HepG2 (cell line): ENCODE measurements at regions not wholly inside any gene's neighbourhood (a gene's known extent, or its start where the extent isn't known, plus 50 kb on each side); places are given as distances from the start of the nearest gene placed in this dataset.

Experiments used
- ATAC-seq: fragments of 200-7000 bp; cut with Tn5 transposase; 3 replicates; pipeline ENCODE4 v1.9.1; 2020; ENCODE audit warnings: mild to moderate bottlenecking, moderate library complexity
- BruUV-seq: library from RNA; stranded (reverse); fragments of 400-500 nt; replicated peaks from 2 replicates; lab custom pipeline; 2021; lab: Mats Ljungman, UMichigan
- CTCF ChIA-PET: fragments of 300-600 bp; formaldehyde crosslinking; extraction: SDS; loops from one replicate; lab custom pipeline; 2021; ENCODE audit warnings: low total read pairs, inconsistent platforms, low intra/inter-chr PET ratio; lab: Yijun Ruan, JAX
- POLR2A ChIA-PET: fragments of 350-600 bp; sonication (Branson Sonifier 250); formaldehyde crosslinking; loops from one replicate; lab custom pipeline; 2020; ENCODE audit warnings: antibody characterized with exemption, inconsistent platforms; lab: Yijun Ruan, JAX
- DNase-seq: peaks from one replicate; pipeline ENCODE4 v3.0.0-alpha.2; 2015; ENCODE audit warnings: low spot score
- FAIRE-seq: peaks from 3 replicates; lab custom pipeline; 2011; peaks lifted over from hg19 to GRCh38; lab: Jason Lieb, UNC
- H2AFZ ChIP-seq: one replicate; pipeline ENCODE4 v1.6.1; 2011; ENCODE audit warnings: low read length, inconsistent platforms
- H3K27ac ChIP-seq: fragments of 300-600 bp; 3 replicates; pipeline ENCODE4 v1.8.0; 2011; ENCODE audit warnings: mixed run types, mild to moderate bottlenecking, mixed read lengths, low read length, inconsistent platforms; ENCODE audit not compliant: insufficient read depth; ENCODE audit errors: extremely low read length
- H3K27me3 ChIP-seq, 2 experiments: fragments of 200-600 bp in 1 of 2; 2 replicates in 1 of 2; 3 replicates in 1 of 2; pipeline versions ENCODE4 v1.6.0 to v1.8.0; 2011; ENCODE audit warnings: low read length in 2 of 2, mild to moderate bottlenecking in 2 of 2, moderate library complexity in 2 of 2, inconsistent platforms in 1 of 2; ENCODE audit not compliant: insufficient read depth in 2 of 2, control insufficient read depth in 1 of 2
- H3K36me3 ChIP-seq, 2 experiments: fragments of 200-600 bp in 1 of 2; replicated peaks in 1 of 2; 2 replicates in 1 of 2; 3 replicates in 1 of 2; pipeline versions ENCODE4 v1.5.1 to v1.8.0; 2011; ENCODE audit warnings: low read length in 2 of 2, inconsistent platforms in 1 of 2; ENCODE audit not compliant: insufficient read depth in 2 of 2, control insufficient read depth in 1 of 2
- H3K4me1 ChIP-seq: 2 replicates; pipeline ENCODE4 v1.5.1; 2012; ENCODE audit warnings: low read length, inconsistent platforms; ENCODE audit not compliant: insufficient read depth
- H3K4me2 ChIP-seq: 2 replicates; pipeline ENCODE4 v1.6.0; 2011; ENCODE audit warnings: low read depth, low read length, inconsistent platforms
- H3K4me3 ChIP-seq, 3 experiments: fragments of 200-600 bp in 1 of 3; sonication (generic), shearing (Covaris generic) in 1 of 3; replicated peaks in 1 of 3; 2 replicates each; pipeline ENCODE4 v1.5.1; 2011 to 2016; ENCODE audit warnings: low read length in 3 of 3, inconsistent platforms in 2 of 3, low read depth in 2 of 3, mild to moderate bottlenecking in 2 of 3, control low read depth in 1 of 3, mixed read lengths in 1 of 3; ENCODE audit not compliant: insufficient read depth in 1 of 3
- H3K79me2 ChIP-seq: one replicate; pipeline ENCODE4 v1.6.1; 2011; ENCODE audit warnings: low read length, inconsistent platforms; ENCODE audit not compliant: insufficient read depth
- H3K9ac ChIP-seq: 2 replicates; pipeline ENCODE4 v1.6.0; 2011; ENCODE audit warnings: mild to moderate bottlenecking, low read depth, low read length, inconsistent platforms; ENCODE audit not compliant: insufficient read depth
- H3K9me3 ChIP-seq: 2 replicates; pipeline ENCODE4 v1.5.1; 2012; ENCODE audit warnings: mild to moderate bottlenecking, low read length
- H4K20me1 ChIP-seq: 2 replicates; pipeline ENCODE4 v1.6.0; 2011; ENCODE audit warnings: inconsistent platforms, mild to moderate bottlenecking, low read length, moderate library complexity; ENCODE audit not compliant: insufficient read depth
- CENPX ChIP-seq: sonication (generic); formaldehyde crosslinking; IDR thresholded peaks from 2 replicates; pipeline ENCODE4 v1.9.0; 2021; ENCODE audit warnings: mild to moderate bottlenecking, missing genetic modification reagents, moderate library complexity
- EED ChIP-seq: sonication (generic); formaldehyde crosslinking; IDR thresholded peaks from 2 replicates; pipeline ENCODE4 v1.5.0; 2020; ENCODE audit warnings: mild to moderate bottlenecking, missing genetic modification reagents
- HOXA7 ChIP-seq: sonication (generic); formaldehyde crosslinking; IDR thresholded peaks from 2 replicates; pipeline ENCODE4 v1.8.1; 2022; ENCODE audit warnings: mild to moderate bottlenecking, missing genetic modification reagents, moderate library complexity
- MEF2D ChIP-seq: sonication (generic); formaldehyde crosslinking; IDR thresholded peaks from 2 replicates; pipeline ENCODE4 v1.5.1; 2020; ENCODE audit warnings: mild to moderate bottlenecking, missing genetic modification reagents
- MEIS2 ChIP-seq: sonication (generic); formaldehyde crosslinking; IDR thresholded peaks from 2 replicates; pipeline ENCODE4 v1.9.0; 2021; ENCODE audit warnings: mild to moderate bottlenecking, missing genetic modification reagents
- MXD3 ChIP-seq: IDR thresholded peaks from 2 replicates; pipeline ENCODE4 v1.6.1; 2016; ENCODE audit warnings: mild to moderate bottlenecking, missing biosample characterization, missing genetic modification reagents
- MYPOP ChIP-seq: sonication (generic); formaldehyde crosslinking; IDR thresholded peaks from 2 replicates; pipeline ENCODE4 v1.8.1; 2023; ENCODE audit warnings: mild to moderate bottlenecking, moderate library complexity, missing genetic modification reagents
- SIX4 ChIP-seq: sonication (generic); formaldehyde crosslinking; IDR thresholded peaks from 2 replicates; pipeline ENCODE4 v1.4.0; 2020; ENCODE audit warnings: missing genetic modification reagents
- SKIL ChIP-seq: sonication (generic); formaldehyde crosslinking; IDR thresholded peaks from 2 replicates; pipeline ENCODE4 v1.8.0; 2022; ENCODE audit warnings: missing genetic modification reagents, mild to moderate bottlenecking, moderate library complexity, borderline replicate concordance
- SNAPC4 ChIP-seq: sonication (generic); formaldehyde crosslinking; IDR thresholded peaks from 2 replicates; pipeline ENCODE4 v1.4.0; 2020; ENCODE audit warnings: mild to moderate bottlenecking, missing genetic modification reagents
- TAF15 ChIP-seq: fragments of 200-400 bp; formaldehyde crosslinking; IDR thresholded peaks from one replicate; pipeline ENCODE4 v1.6.1; 2018; ENCODE audit warnings: mild to moderate bottlenecking, low read depth, low read length; ENCODE audit not compliant: poor library complexity, severe bottlenecking
- ZNF10 ChIP-seq: sonication (generic); formaldehyde crosslinking; IDR thresholded peaks from 2 replicates; pipeline ENCODE4 v1.4.0; 2020; ENCODE audit warnings: mild to moderate bottlenecking, low read depth, missing genetic modification reagents, borderline replicate concordance
- ZNF543 ChIP-seq: sonication (generic); formaldehyde crosslinking; IDR thresholded peaks from 2 replicates; pipeline ENCODE4 v1.4.0; 2020; ENCODE audit warnings: mild to moderate bottlenecking, missing genetic modification reagents
- ZNF614 ChIP-seq: IDR thresholded peaks from 2 replicates; pipeline ENCODE4 v1.6.1; 2018; ENCODE audit warnings: missing biosample characterization, missing genetic modification reagents, inconsistent platforms, borderline replicate concordance
- ZNF761 ChIP-seq: sonication (generic); formaldehyde crosslinking; conservative IDR thresholded peaks from 2 replicates; pipeline ENCODE4 v1.4.0; 2020; ENCODE audit warnings: mild to moderate bottlenecking, missing genetic modification reagents
- ZNF773 ChIP-seq: sonication (generic); formaldehyde crosslinking; IDR thresholded peaks from 2 replicates; pipeline ENCODE4 v1.4.0; 2020; ENCODE audit warnings: missing genetic modification reagents, borderline replicate concordance
- WGBS: methylation state at CpG from one replicate; pipeline ENCODE4 v1.1.6; 2017; ENCODE audit warnings: low lambda C conversion rate; 5-methylcytosine and 5-hydroxymethylcytosine counted together
- in situ Hi-C: cut with HindIII; loops from 2 replicates; pipeline ENCODE4 v1.10.0; 2017; ENCODE audit warnings: low pct_unique_long_range_greater_than_20kb; ENCODE audit not compliant: extremely low pct_ligation_motif_present
- intact Hi-C: fragments of 100-400 bp; cut with micrococcal nuclease; formaldehyde crosslinking; loops from one replicate; pipeline ENCODE4 v1.10.0; 2022; ENCODE audit not compliant: unreplicated experiment

GRCh38 chr3:25235031-25235430 lies 193.0 kb upstream of the RARB start (continued):
- TF ChIP-seq SIX4 (no peak), MEIS2 (CRISPR knock-in tag) (no peak)

- ATAC-seq (no peak), DNase-seq (no peak), FAIRE-seq (no peak)
- Histone ChIP-seq H3K4me1 (no peaks in the 10 kb centered on the region), H3K27me3 (no peaks in the 10 kb centered on the region), H3K79me2 (no peaks in the 10 kb centered on the region), H4K20me1 (no peaks in the 10 kb centered on the region), H3K4me3 (no peak overlapping the region), H3K27ac (no peak overlapping the region), H3K9ac (no peak overlapping the region), H3K9me3 (no peaks in the 10 kb centered on the region), H3K4me2 (no peak overlapping the region), H3K36me3 (no peaks in the 10 kb centered on the region), H2AFZ (no peak overlapping the region)
- intact Hi-C loops (no loop called here), in situ Hi-C loops (no loop called here)
- POLR2A ChIA-PET, result no interaction called here
- 31% methylated on average over 2 of the region's 2 CpGs for WGBS
- no TSS peak for BruUV-seq
- CTCF ChIA-PET, result no interaction called here
- TF ChIP-seq MYPOP (CRISPR knock-in tag) (no peak), ZNF773 (CRISPR knock-in tag) (no peak), CENPX (CRISPR knock-in tag) (no peak), MEF2D (CRISPR knock-in tag) (no peak), ZNF761 (no peak), ZNF614 (no peak), ZNF543 (CRISPR knock-in tag) (no peak), MXD3 (no peak), SKIL (CRISPR knock-in tag) (no peak), TAF15 (no peak), ZNF10 (CRISPR knock-in tag) (no peak), HOXA7 (no peak), SNAPC4 (CRISPR knock-in tag) (no peak), EED (CRISPR knock-in tag) (no peak)
These were observed 192.6 kb upstream of the RARB start for GRCh38 chr3:25235466-25235865.
